PC-3 (cell line): ENCODE measurements at regions not wholly inside any gene's neighbourhood (a gene's known extent, or its start where the extent isn't known, plus 50 kb on each side); places are given as distances from the start of the nearest gene placed in this dataset.
"Not testable (repeated sequence)": the region's sequence is repeated elsewhere in the genome, so short reads cannot be mapped to it uniquely, and the experiment has no call there.

Source experiments
- EZH2 ChIP-seq: fragments of 300-600 bp; sonication (generic); IDR thresholded peaks from one replicate; pipeline ENCODE4 v1.6.1; 2017; ENCODE audit warnings: antibody characterized with exemption, mild to moderate bottlenecking, low read length; ENCODE audit not compliant: unreplicated experiment
- EZH2phosphoT487 ChIP-seq: fragments of 300-600 bp; sonication (generic); IDR thresholded peaks from 2 replicates; pipeline ENCODE4 v1.6.1; 2018; ENCODE audit warnings: mild to moderate bottlenecking, antibody characterized with exemption, low read length, borderline replicate concordance
- TF ChIP-seq, protein P1 (sequence below): fragments of 300-600 bp; sonication (generic); conservative IDR thresholded peaks from 2 replicates; pipeline ENCODE4 v1.5.1; 2017; ENCODE audit warnings: antibody characterized with exemption, low read depth, mild to moderate bottlenecking, low read length

DNA sequence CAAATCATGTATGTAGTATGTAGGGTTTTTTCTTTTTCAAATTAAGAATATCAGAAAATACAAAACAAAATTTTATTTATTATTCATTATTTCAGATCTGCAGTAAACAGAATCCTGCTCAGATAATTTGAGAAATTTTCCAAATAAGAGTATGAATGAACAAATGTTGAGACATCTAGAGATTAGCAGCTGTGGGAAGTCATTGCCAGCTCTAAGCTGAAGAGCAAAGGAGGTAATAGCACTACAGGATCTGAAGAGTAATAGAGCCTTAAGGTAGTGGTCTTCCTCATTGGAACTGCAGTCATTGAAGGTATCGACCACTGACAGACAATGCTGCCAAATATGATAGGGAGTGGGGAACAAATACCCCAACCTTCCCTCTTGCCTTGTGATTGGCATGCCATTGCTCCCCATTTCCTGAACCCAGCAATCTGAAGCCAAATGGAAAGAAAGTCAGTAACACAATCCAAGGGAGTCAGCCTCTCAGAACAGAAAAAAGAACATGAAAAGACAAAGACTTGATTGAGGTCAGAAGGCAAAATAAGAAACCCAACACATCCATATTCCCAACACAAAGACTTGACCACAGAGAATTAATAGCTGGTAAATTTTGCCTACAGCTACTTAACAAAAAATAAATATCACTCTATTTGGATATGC lies 963.4 kb upstream of the ADAMTS5 start:
- TF ChIP-seq, protein P1, sequence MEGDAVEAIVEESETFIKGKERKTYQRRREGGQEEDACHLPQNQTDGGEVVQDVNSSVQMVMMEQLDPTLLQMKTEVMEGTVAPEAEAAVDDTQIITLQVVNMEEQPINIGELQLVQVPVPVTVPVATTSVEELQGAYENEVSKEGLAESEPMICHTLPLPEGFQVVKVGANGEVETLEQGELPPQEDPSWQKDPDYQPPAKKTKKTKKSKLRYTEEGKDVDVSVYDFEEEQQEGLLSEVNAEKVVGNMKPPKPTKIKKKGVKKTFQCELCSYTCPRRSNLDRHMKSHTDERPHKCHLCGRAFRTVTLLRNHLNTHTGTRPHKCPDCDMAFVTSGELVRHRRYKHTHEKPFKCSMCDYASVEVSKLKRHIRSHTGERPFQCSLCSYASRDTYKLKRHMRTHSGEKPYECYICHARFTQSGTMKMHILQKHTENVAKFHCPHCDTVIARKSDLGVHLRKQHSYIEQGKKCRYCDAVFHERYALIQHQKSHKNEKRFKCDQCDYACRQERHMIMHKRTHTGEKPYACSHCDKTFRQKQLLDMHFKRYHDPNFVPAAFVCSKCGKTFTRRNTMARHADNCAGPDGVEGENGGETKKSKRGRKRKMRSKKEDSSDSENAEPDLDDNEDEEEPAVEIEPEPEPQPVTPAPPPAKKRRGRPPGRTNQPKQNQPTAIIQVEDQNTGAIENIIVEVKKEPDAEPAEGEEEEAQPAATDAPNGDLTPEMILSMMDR, result not testable (repeated sequence)
- TF ChIP-seq EZH2, EZH2phosphoT487: not testable (repeated sequence)
